ENCODE measurements at regions not wholly inside any gene's neighbourhood (a gene's known extent, or its start where the extent isn't known, plus 50 kb on each side); places are given as distances from the start of the nearest gene placed in this dataset.
"Not testable (repeated sequence)": the region's sequence is repeated elsewhere in the genome, so short reads cannot be mapped to it uniquely, and the experiment has no call there.

DNA sequence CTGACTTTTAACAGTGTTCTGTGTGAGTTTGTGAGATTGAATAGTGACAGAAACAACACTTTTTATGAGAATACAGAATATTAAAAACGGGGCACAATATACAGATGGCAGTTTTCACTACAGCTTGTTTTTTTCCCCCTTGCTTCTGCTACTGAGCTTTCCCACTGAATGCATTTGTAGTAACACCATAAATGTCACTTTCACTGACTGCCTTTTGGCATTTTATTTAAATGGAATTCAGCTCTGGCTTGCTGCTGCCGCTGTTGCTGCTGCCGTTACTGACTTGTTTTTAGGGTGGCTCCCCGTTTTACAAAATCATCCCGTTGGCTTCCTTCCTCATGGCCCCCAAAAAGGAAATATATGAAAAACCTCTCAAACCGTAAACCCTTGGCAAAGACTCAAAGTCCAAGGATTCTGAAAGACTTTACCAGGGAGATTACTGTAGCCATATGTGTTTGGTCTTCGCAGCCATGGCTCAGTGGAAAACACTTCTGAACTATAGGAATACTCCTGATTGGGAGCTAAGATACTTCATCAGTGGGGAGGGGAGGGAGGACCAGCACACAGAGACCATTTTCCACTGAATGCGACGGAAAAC lies 151.0 kb downstream of the NUF2 start:
- DNase-seq (no peak), ATAC-seq (no peak)
- TF ChIP-seq CTCF (IDR thresholded peaks at IDR 0.05), result no peak
- no peaks in the 10 kb centered on the region for H3K36me3 ChIP-seq (ENCODE audit: low read depth)
- intact Hi-C loops (cut with DNase I, micrococcal nuclease), result no loop called here
- peaks cover 15% of the 10 kb centered on the region for H3K4me1 ChIP-seq (ENCODE audit: low read depth)
- no peak overlapping the region for H3K4me3 ChIP-seq
- no peaks in the 10 kb centered on the region for H3K9me3 ChIP-seq

DNA sequence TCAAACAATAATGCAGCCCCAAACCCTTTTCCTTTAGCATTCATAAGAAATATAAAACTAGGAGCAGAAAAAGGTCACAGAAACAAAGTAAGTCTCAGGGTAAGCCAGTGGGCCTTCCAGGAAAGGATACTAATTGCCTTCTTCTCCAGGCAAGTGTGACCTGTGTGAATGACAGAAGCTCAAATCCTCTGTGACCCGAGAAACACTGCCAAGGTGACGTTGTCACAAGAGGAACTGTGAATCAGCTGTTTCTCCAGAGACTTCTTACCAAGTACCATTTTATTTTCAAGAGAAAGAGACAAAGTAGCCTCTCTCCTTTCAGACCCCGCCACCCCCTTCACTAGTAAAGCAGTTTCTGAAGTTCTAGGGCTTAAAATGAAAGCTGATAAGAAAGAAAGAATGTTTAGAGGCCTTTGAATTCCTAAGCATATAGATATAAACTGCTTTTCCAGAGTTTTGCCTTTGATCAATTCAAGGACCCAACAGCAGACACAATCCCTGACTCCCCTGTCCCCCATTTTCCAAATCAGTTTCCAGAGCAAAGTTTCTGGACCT lies 155.6 kb downstream of the NUF2 start:
- no peak for ATAC-seq
- Histone ChIP-seq H3K36me3 (ENCODE audit: low read depth) (no peaks in the 10 kb centered on the region), H3K9me3 (peaks cover 10% of the 10 kb centered on the region), H3K4me1 (ENCODE audit: low read depth) (peaks cover 10% of the 10 kb centered on the region), H3K4me3 (no peak overlapping the region)
- TF ChIP-seq CTCF (IDR thresholded peaks at IDR 0.05), result no peak
- no peak for DNase-seq
- intact Hi-C loops (cut with DNase I, micrococcal nuclease), result no loop called here

- H3K9me3 ChIP-seq; H3K4me1 ChIP-seq (ENCODE audit: low read depth); ATAC-seq; intact Hi-C loops (cut with DNase I, micrococcal nuclease); H3K4me3 ChIP-seq; H3K36me3 ChIP-seq (ENCODE audit: low read depth): not testable (repeated sequence)
- peak in 1 of 3 donors; percentile 42 for DNase-seq
These were observed 176.9 kb downstream of the NUF2 start for GRCh38 chr1:163498391-163499330.

DNA sequence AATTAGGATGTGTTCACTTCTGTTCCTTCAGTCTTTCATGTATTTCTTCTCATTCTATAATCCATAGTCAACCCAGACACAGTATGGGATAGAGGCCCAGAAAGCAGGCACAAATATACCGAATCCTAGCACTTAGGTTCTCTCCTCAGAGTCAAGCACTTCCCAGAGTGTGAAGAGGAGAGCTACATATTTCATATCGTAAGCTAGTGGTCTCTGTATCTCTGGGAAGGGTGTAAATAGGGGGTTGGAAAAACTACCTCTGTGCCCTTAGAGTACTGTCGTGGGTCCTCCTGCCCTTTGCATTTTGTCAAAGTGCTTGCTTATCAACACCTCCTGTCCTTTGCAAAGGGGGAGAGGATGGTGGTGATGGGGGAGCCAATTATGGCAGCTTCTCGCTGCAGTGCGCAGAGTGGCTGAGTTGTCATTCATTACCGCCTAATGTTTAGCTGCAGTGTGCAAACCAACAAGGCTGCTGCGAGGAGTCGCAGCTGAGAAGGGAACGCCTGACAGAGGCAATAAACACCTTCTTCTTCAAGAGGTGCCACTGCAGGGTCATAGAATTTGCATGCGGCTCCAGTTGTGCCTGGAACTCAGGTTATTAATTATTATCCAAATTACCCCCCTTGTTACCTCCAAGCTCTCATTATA lies 182.7 kb downstream of the NUF2 start:
- ATAC-seq, result no peak
- Histone ChIP-seq H3K4me3 (no peak overlapping the region), H3K4me1 (ENCODE audit: low read depth) (no peaks in the 10 kb centered on the region), H3K9me3 (no peaks in the 10 kb centered on the region), H3K36me3 (ENCODE audit: low read depth) (no peaks in the 10 kb centered on the region)
- no peak for DNase-seq
- TF ChIP-seq CTCF (IDR thresholded peaks at IDR 0.05), result no peak
- intact Hi-C loops (cut with DNase I, micrococcal nuclease), result no loop called here

GRCh38 chr1:163509114-163509513 lies 187.4 kb downstream of the NUF2 start:
- no peak for ATAC-seq
- H3K4me3 ChIP-seq, result no peak overlapping the region
- H3K36me3 ChIP-seq (ENCODE audit: low read depth), result no peaks in the 10 kb centered on the region
- intact Hi-C loops (cut with DNase I, micrococcal nuclease), result no loop called here
- DNase-seq, result no peak
- H3K4me1 ChIP-seq (ENCODE audit: low read depth), result no peaks in the 10 kb centered on the region
- H3K9me3 ChIP-seq, result no peaks in the 10 kb centered on the region
- TF ChIP-seq CTCF (IDR thresholded peaks at IDR 0.05), result no peak
